Heart left ventricle (tissue), 13 donors: ENCODE measurements at regions not wholly inside any gene's neighbourhood (a gene's known extent, or its start where the extent isn't known, plus 50 kb on each side); places are given as distances from the start of the nearest gene placed in this dataset.

Experiments
- CTCF ChIP-seq, 12 donors: fragments of 200-600 bp; sonication (generic) in 4 of 12; IDR thresholded peaks; one replicate each; pipeline versions ENCODE4 v1.5.0 to v1.8.0; 2018 to 2022; ENCODE audit warnings: antibody characterized with exemption in 12 of 12, mild to moderate bottlenecking in 5 of 12
- POLR2A ChIP-seq, 2 donors: fragments of 450-650 bp; IDR thresholded peaks; one replicate each; pipeline ENCODE4 v1.6.1; 2017; ENCODE audit warnings: antibody characterized with exemption in 2 of 2, mild to moderate bottlenecking in 2 of 2, moderate library complexity in 2 of 2
- donor health status: ischemic (EF 13 %, LVEDD 7.1; RV severe dilation, severe dysfunction).
- donor health status: DM: no; HTN: yes; CAD: no.
- donor health status: DM: no; HTN: no; CAD: no.
- donor health status: ischemic (EF 25% LVEDD 6.9; RV normal size, moderate dysfunction).
- donor health status: ischemic (EF 25% LVEDD 5.7; RV mildly dilated, moderate dysfunction).
- donor health status: ischemic (EF 35%, LVEDD 5.7; RV mildly dilated, moderate dysfunction).
- donor health status: nonischemic (EF 11% LVEDD 7.7; RV severe dilation, severe dysfunction).
- donor health status: DM: yes; HTN: yes; CAD: no.
- donor health status: PGD.
- donor health status: ischemic (EF 29% LVEDD 5.4; RV normal size, mild dysfunction).
- donor health status: nonischemic (EF 23%, LVEDD 6.1; RV moderate dilation, normal function).

GRCh38 chr21:24160528-24160927, 1446.8 kb downstream of the MRPL39 start:
- TF ChIP-seq POLR2A (IDR thresholded peaks at IDR 0.05) (no peak), CTCF (IDR thresholded peaks at IDR 0.05) (no peak)
